ENCODE measurements at regions not wholly inside any gene's neighbourhood (a gene's known extent, or its start where the extent isn't known, plus 50 kb on each side); places are given as distances from the start of the nearest gene placed in this dataset.

DNA sequence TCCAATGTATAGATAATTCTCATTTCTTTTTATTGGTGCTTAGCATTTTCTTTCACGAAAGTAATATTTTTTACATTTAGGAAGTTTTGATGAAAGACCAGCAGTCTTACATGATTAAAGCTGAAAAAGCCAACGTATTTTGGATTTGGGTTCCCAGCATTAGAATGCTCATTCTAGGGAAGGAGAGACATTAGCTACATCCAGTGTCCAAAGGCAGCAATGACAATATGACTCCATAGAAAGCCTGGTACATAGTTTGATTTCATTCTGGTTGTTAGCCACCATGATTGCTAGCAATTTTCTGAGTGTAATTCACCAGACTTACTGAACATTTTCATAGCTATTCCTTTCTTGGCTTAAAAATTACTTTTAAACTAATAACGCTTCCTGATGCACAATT, 1397.5 kb downstream of the PCDH7 start:
- TF ChIP-seq CTCF (IDR thresholded peaks at IDR 0.05), result no peak
- DNase-seq (ENCODE audit: low spot score), result no peak
- no peak overlapping the region for H3K27ac ChIP-seq
- no peak overlapping the region for H3K4me3 ChIP-seq

DNA sequence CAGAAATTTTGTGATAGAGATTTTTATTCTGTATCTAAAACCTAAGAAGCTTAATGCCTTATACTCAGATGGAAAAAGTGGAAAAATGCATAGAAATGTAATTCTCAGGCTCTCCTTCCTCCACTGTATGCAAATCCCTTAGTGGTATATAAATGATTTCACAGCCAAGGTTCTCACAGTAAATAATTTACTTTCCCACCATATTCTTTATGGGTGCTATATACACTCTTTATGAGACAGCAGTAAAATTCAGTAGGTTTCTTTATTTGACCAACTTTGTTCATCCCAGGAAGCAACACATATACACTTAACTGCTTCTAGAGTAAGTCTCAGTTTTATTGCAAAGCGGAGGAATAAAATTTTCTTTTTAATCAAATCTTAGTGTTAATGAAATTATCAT, 1399.7 kb downstream of the PCDH7 start:
- no peak overlapping the region for H3K27ac ChIP-seq
- DNase-seq (ENCODE audit: low spot score), result no peak
- TF ChIP-seq CTCF (IDR thresholded peaks at IDR 0.05), result no peak
- H3K4me3 ChIP-seq, result no peak overlapping the region

- no peak overlapping the region for H3K27ac ChIP-seq
- H3K4me3 ChIP-seq, result no peak overlapping the region
- DNase-seq (ENCODE audit: low spot score), result no peak
- no peak for TF ChIP-seq CTCF (IDR thresholded peaks at IDR 0.05)
These were observed 1408.4 kb downstream of the PCDH7 start for GRCh38 chr4:32128549-32128948.

DNA sequence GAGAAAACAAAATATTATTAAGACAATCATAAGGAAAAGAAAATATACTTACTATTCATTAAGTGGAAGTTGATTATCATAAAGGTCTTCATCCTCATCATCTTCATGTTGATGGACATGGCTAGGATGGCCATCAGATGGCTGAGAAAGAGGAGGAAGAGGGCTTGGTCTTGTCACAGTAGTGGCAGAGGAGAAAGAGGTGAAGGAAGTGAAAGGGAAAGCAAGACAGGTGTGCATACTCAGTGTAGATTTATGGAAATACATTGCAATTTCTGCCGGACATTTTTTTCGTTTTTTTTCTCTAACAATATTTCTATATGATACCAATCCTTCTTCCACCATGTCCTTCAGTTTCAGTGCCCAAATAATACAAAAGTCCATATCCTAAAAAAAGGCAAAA, 1409.8 kb downstream of the PCDH7 start:
- Histone ChIP-seq H3K27ac (no peak overlapping the region), H3K4me3 (no peak overlapping the region)
- no peak for DNase-seq (ENCODE audit: low spot score)
- no peak for TF ChIP-seq CTCF (IDR thresholded peaks at IDR 0.05)

DNA sequence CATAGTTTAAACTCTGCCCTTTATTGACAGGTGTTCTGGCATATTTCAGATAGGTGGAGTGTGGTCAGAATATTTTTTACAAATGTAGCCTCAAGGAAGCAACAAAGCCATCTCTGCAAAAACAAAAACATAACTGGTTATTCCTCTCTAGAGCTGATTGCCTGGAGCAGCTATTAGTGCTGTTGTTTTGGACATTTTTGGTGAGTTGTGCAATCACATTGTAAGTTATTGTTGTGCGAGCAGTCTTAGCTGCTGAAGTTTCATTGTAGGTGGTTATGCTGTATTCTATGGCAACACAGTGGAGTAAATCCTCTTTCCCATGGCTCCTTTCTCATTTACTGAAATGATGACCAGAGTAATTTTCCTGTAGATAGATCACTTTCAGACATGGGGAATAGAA, 1413.0 kb downstream of the PCDH7 start:
- no peak for TF ChIP-seq CTCF (IDR thresholded peaks at IDR 0.05)
- no peak overlapping the region for H3K4me3 ChIP-seq
- H3K27ac ChIP-seq, result no peak overlapping the region
- no peak for DNase-seq (ENCODE audit: low spot score)

- TF ChIP-seq CTCF (IDR thresholded peaks at IDR 0.05), result no peak
These were observed 1413.6 kb downstream of the PCDH7 start for GRCh38 chr4:32133734-32134133.

DNA sequence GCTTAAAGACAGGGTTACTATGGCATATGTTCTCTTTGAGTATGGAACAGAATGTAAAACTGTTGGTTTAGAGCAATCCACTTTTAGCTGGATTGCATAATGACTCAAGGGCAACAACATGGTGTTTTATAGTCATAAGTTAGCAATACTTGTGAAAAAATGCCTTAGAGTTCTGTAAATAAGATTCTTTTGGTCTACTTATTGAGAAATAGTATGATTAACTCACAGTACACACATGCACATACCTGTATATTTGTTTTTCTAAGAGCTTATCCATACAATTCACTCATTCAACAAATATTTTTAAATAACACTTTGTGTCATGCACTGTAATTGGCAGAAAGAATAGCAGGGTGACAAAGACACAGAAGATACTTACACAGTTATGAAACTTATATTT, 1415.5 kb downstream of the PCDH7 start:
- H3K4me3 ChIP-seq, result no peak overlapping the region
- H3K27ac ChIP-seq, result no peak overlapping the region
- DNase-seq (ENCODE audit: low spot score), result no peak
- no peak for TF ChIP-seq CTCF (IDR thresholded peaks at IDR 0.05)

More at GRCh38 chr4:32133734-32134133, 1413.6 kb downstream of the PCDH7 start:
- no peak overlapping the region for H3K27ac ChIP-seq
- no peak for DNase-seq (ENCODE audit: low spot score)
- H3K4me3 ChIP-seq, result no peak overlapping the region
